CD8-positive, alpha-beta memory T cell (primary cell): ENCODE measurements at regions not wholly inside any gene's neighbourhood (a gene's known extent, or its start where the extent isn't known, plus 50 kb on each side); places are given as distances from the start of the nearest gene placed in this dataset.

Experiments used
- CTCF ChIA-PET: fragments of 350-600 bp; sonication (Branson Sonifier 250); formaldehyde crosslinking; loops from one replicate; lab custom pipeline; 2021; ENCODE audit warnings: antibody characterized with exemption; lab: Charles Lee
- POLR2A ChIA-PET: fragments of 350-600 bp; sonication (Branson Sonifier 250); formaldehyde crosslinking; loops from one replicate; lab custom pipeline; 2021; ENCODE audit warnings: antibody characterized with exemption; lab: Charles Lee
- DNase-seq, 5 donors: peaks; one replicate each; pipeline versions ENCODE4 v3.0.0 to v3.0.0-alpha.2; 2020 to 2022; ENCODE audit warnings: mixed read lengths in 1 of 5
- H3K27ac ChIP-seq: one replicate; pipeline ENCODE4 v1.7.0; 2013; ENCODE audit warnings: low read depth, mild to moderate bottlenecking, low read length, moderate library complexity
- H3K27me3 ChIP-seq: 2 replicates; pipeline ENCODE4 v1.7.0; 2013; ENCODE audit warnings: low read length, mild to moderate bottlenecking; ENCODE audit not compliant: insufficient read depth, poor library complexity, severe bottlenecking
- H3K36me3 ChIP-seq: 2 replicates; pipeline ENCODE4 v1.7.0; 2013; ENCODE audit warnings: mild to moderate bottlenecking, low read length, moderate library complexity; ENCODE audit not compliant: insufficient read depth
- H3K4me1 ChIP-seq: 2 replicates; pipeline ENCODE4 v1.7.0; 2013; ENCODE audit warnings: mild to moderate bottlenecking, low read length, moderate library complexity; ENCODE audit not compliant: insufficient read depth
- H3K4me3 ChIP-seq: 2 replicates; pipeline ENCODE4 v1.7.0; 2013; ENCODE audit warnings: mild to moderate bottlenecking, low read length
- H3K9me3 ChIP-seq: 2 replicates; pipeline ENCODE4 v1.7.0; 2013; ENCODE audit warnings: mild to moderate bottlenecking, low read length
- H3K27ac Mint-ChIP-seq, 8 donors: one replicate each; pipeline ENCODE4 v1.8.0; 2020 to 2021; ENCODE audit warnings: mixed read lengths in 8 of 8, mild to moderate bottlenecking in 6 of 8, inconsistent platforms in 3 of 8, moderate library complexity in 3 of 8
- H3K27me3 Mint-ChIP-seq, 2 donors: one replicate each; pipeline ENCODE4 v1.8.0; 2020 to 2021; ENCODE audit warnings: mixed read lengths in 2 of 2, mild to moderate bottlenecking in 1 of 2, moderate library complexity in 1 of 2
- H3K36me3 Mint-ChIP-seq, 3 donors: one replicate each; pipeline ENCODE4 v1.8.0; 2020 to 2021; ENCODE audit warnings: mixed read lengths in 3 of 3, inconsistent platforms in 1 of 3, mild to moderate bottlenecking in 1 of 3
- H3K4me1 Mint-ChIP-seq, 3 donors: one replicate each; pipeline ENCODE4 v1.8.0; 2020 to 2021; ENCODE audit warnings: mixed read lengths in 3 of 3, inconsistent platforms in 1 of 3, mild to moderate bottlenecking in 1 of 3
- H3K4me3 Mint-ChIP-seq, 7 donors: one replicate each; pipeline ENCODE4 v1.8.0; 2020 to 2021; ENCODE audit warnings: mixed read lengths in 7 of 7, mild to moderate bottlenecking in 6 of 7, moderate library complexity in 4 of 7, inconsistent platforms in 2 of 7
- H3K9me3 Mint-ChIP-seq, 5 donors: one replicate each; pipeline ENCODE4 v1.8.0; 2020 to 2022; ENCODE audit warnings: mixed read lengths in 5 of 5, mild to moderate bottlenecking in 3 of 5, moderate library complexity in 2 of 5, inconsistent platforms in 1 of 5

DNA sequence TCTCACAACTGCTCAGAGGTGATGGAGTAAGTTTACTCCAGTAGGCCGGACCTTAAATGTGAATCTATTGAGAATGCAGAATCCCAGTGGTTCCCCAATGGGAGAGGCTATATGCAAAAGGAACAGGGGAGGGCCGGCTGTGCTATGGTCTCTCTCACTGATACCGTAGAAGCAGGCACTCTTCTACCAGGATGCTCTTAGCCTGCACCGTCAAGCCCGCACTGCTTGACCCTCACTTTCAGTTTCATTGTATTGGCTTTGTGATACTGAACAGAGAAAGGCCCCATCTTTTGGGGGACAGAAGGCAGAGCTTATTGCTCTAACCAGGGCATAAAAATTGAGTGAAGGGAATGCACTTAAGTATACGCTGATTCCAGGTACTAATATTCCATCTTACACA, 615.0 kb upstream of the RGMB start:
- Histone ChIP-seq H3K27me3 (no peaks in the 10 kb centered on the region), H3K4me3 (no peak overlapping the region), H3K36me3 (no peaks in the 10 kb centered on the region), H3K27ac (no peak overlapping the region), H3K4me1 (no peaks in the 10 kb centered on the region), H3K9me3 (no peaks in the 10 kb centered on the region)
- Mint-ChIP-seq H3K36me3 (no peaks in the 10 kb centered on the region), H3K4me3 (no peak overlapping the region), H3K27me3 (no peaks in the 10 kb centered on the region), H3K27ac (no peak overlapping the region), H3K4me1 (no peaks in the 10 kb centered on the region), H3K9me3 (peaks cover 0 to 2% (median 0%) of the 10 kb centered on the region in 5 donors)
- DNase-seq, result no peak
- POLR2A ChIA-PET, result no interaction called here
- CTCF ChIA-PET, result no interaction called here

DNA sequence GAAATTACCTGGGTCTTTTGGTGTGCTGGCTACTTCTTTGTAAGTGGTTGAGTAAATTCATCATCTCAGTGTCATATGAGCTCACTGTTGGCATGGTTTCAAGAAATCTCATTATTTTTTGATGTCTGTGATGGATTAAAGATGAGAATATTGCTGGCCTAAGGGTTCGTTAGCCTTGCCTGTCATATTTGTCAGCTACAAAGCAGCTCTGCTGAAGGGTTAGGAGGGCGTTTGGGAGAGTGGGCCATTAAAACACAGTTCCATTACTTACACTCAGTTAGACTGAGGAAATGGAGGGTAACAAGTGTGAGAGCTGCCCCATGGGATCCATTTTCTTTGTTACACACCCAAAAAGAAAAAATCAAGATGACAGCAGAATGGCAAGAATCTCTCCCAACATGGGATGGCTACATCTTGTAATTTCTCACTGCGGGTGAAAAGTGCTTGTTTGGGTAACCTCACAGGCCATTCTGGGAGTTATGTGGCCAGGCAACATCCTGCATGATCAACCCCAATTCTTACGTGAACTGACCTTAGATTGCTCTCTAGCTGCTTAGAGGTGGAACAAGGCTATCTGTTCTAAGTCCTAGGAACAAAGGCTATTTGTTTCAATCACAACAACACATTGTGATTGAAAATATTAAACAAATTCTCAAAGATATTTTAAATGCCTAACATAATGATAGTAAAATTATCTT, 609.5 kb upstream of the RGMB start:
- H3K36me3 Mint-ChIP-seq, result no peaks in the 10 kb centered on the region
- no peak for DNase-seq
- ChIA-PET CTCF (no interaction called here), POLR2A (no interaction called here)
- no peaks in the 10 kb centered on the region for H3K4me1 Mint-ChIP-seq
- Histone ChIP-seq H3K4me1 (no peaks in the 10 kb centered on the region), H3K36me3 (no peaks in the 10 kb centered on the region), H3K4me3 (no peak overlapping the region), H3K27ac (no peak overlapping the region), H3K27me3 (no peaks in the 10 kb centered on the region), H3K9me3 (no peaks in the 10 kb centered on the region)
- H3K27me3 Mint-ChIP-seq, result peaks cover 0 to 2% of the 10 kb centered on the region in 2 donors
- H3K9me3 Mint-ChIP-seq, result peaks cover 0 to 3% (median 0%) of the 10 kb centered on the region in 5 donors
- H3K27ac Mint-ChIP-seq, result no peak overlapping the region
- no peak overlapping the region for H3K4me3 Mint-ChIP-seq

DNA sequence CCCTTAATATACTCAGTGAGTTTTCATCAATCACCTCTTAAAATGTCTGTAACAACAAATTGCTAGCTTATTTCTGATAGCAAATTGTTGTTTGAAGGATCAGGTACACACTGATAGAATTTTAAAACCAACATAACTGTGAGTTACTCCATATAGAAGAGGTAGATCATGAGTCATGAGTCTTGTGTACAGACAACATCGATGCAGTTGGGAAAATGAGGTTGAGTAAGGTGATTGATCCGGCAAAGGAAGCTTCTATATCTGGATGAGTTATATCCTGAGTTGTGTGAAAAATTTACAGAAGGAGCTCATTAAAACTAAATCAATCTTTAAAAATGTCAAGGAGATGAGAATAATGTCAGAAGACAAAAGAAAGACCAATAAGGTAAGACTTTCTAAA, 604.6 kb upstream of the RGMB start:
- H3K4me1 ChIP-seq, result no peaks in the 10 kb centered on the region
- DNase-seq, result no peak
- no peaks in the 10 kb centered on the region for H3K27me3 ChIP-seq
- H3K27ac Mint-ChIP-seq, result no peak overlapping the region
- no peaks in the 10 kb centered on the region for H3K36me3 ChIP-seq
- CTCF ChIA-PET, result no interaction called here
- peaks cover 0 to 2% of the 10 kb centered on the region in 2 donors for H3K27me3 Mint-ChIP-seq
- H3K36me3 Mint-ChIP-seq, result no peaks in the 10 kb centered on the region
- H3K4me3 ChIP-seq, result no peak overlapping the region
- peaks cover 0 to 3% (median 0%) of the 10 kb centered on the region in 5 donors for H3K9me3 Mint-ChIP-seq
- H3K27ac ChIP-seq, result no peak overlapping the region
- H3K9me3 ChIP-seq, result no peaks in the 10 kb centered on the region
- H3K4me1 Mint-ChIP-seq, result no peaks in the 10 kb centered on the region
- POLR2A ChIA-PET, result no interaction called here
- H3K4me3 Mint-ChIP-seq, result no peak overlapping the region

DNA sequence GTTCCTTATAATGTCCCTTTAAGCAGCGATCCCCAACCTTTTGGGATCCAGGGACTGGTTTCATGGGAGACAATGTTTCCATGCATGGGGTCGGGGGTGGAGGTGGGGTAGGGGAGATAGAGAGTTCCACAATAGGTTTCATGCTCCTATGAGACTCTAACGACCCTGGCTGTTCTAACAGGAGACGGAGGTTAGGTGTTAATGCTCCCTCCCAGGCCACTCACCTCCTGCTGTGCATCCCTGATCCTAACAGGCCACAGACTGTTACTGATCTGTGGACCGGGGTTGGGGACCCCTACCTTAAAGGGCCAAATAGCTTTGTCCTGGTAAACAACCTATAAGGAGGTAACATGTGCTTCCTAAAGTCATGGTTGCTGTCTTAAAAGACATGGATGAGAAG, 602.5 kb upstream of the RGMB start:
- Histone ChIP-seq H3K27ac (no peak overlapping the region), H3K36me3 (no peaks in the 10 kb centered on the region), H3K4me1 (no peaks in the 10 kb centered on the region), H3K4me3 (no peak overlapping the region), H3K27me3 (no peaks in the 10 kb centered on the region), H3K9me3 (no peaks in the 10 kb centered on the region)
- Mint-ChIP-seq H3K9me3 (peaks cover 0 to 3% (median 0%) of the 10 kb centered on the region in 5 donors), H3K4me3 (no peak overlapping the region), H3K4me1 (no peaks in the 10 kb centered on the region), H3K36me3 (no peaks in the 10 kb centered on the region), H3K27me3 (no peaks in the 10 kb centered on the region), H3K27ac (no peak overlapping the region)
- no peak for DNase-seq
- POLR2A ChIA-PET, result no interaction called here
- CTCF ChIA-PET, result no interaction called here

DNA sequence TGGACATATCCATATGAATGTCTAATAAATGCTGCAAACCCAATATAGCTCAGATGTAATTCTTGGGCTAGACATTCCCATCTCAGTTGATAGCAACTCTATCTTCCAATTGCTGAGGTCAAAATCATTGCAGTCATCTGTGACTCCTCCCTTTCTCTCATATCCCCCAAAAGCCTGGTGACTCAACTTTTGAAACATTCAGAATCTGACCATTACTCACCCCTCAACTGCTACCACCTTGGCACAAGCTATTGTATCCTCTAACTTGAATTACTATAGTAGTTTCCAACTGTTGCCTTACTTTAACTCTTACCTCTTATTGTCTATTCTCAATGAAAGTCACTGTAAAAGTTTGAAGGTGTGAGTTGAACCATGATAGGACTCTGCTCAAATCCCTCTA, 600.1 kb upstream of the RGMB start:
- Mint-ChIP-seq H3K27me3 (no peaks in the 10 kb centered on the region), H3K36me3 (no peaks in the 10 kb centered on the region), H3K4me3 (no peak overlapping the region), H3K27ac (no peak overlapping the region), H3K4me1 (no peaks in the 10 kb centered on the region), H3K9me3 (peaks cover 0 to 4% (median 0%) of the 10 kb centered on the region in 5 donors)
- CTCF ChIA-PET, result no interaction called here
- Histone ChIP-seq H3K4me3 (no peak overlapping the region), H3K4me1 (no peaks in the 10 kb centered on the region), H3K9me3 (no peaks in the 10 kb centered on the region), H3K27ac (no peak overlapping the region), H3K27me3 (no peaks in the 10 kb centered on the region), H3K36me3 (no peaks in the 10 kb centered on the region)
- DNase-seq, result no peak
- POLR2A ChIA-PET, result no interaction called here

DNA sequence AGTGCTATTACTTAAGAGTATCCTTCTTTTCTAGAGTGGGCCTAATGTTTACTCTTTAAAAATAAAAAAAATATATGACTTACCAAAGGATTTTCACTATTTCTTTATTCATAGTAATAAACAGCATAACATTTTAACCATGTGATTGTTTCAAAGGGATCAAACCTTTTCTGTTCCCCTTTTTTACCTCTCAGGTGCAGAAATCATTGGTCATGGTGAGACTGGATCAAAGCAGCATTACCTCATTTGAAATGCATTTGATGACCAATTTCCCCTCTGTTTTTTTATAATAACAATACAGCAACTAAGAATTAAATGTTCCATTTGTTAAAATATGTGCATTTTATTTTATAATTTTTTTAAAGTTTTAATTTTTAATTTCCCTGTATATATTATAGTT, 598.0 kb upstream of the RGMB start:
- Mint-ChIP-seq H3K27me3 (no peaks in the 10 kb centered on the region), H3K4me3 (no peak overlapping the region), H3K36me3 (no peaks in the 10 kb centered on the region), H3K27ac (no peak overlapping the region), H3K9me3 (peaks cover 0 to 7% (median 0%) of the 10 kb centered on the region in 5 donors), H3K4me1 (no peaks in the 10 kb centered on the region)
- H3K4me3 ChIP-seq, result no peak overlapping the region
- ChIA-PET CTCF (no interaction called here), POLR2A (no interaction called here)
- no peak for DNase-seq
- no peaks in the 10 kb centered on the region for H3K9me3 ChIP-seq
- H3K4me1 ChIP-seq, result no peaks in the 10 kb centered on the region
- H3K27ac ChIP-seq, result no peak overlapping the region
- no peaks in the 10 kb centered on the region for H3K36me3 ChIP-seq
- no peaks in the 10 kb centered on the region for H3K27me3 ChIP-seq

DNA sequence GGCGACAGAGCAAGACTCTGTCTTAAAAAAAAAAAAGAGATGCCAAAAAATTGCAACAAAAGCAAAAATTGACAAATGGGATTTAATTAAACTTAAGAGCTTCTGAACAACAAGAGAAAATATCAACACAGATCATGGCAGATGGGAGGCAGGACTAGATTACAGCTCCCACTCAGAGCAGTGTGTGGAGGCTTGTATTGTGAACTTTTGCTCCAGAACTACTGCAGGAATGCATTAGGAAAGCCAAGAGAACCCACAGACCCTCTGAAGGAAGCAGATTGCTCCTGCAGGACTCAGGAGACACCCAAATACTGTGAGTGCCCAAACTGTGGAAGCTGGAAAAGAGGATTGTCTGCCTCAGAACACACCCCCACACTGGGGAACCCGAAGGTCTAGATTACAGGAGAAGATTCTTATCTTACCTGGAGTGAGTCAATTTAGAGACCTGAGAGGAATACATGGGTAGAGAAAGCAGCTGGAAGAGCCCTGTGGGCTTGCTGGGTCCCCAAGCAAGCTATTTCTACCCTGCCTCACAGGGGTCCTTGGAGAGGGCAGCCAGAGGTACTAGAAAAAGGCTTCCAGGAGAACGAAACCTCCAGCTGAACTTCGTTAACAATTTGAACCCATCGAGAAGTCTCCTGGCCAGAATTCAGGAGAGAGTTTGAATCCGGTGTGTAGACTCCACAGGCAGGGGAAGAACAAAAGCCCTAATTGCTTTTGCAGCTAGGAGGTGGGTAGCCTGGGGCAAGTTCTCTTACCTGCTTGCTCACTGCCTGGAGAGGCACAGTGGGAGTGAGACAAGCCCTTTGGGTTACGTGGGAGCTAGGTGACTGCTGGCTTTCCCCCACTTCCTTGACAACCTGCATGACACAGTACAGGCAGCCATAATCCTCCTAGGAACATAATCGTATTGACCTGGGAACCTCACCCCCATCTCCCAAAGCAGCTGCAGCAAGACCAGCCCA, 593.4 kb upstream of the RGMB start:
- no peak for DNase-seq
- no peaks in the 10 kb centered on the region for H3K36me3 ChIP-seq
- H3K27me3 ChIP-seq, result no peaks in the 10 kb centered on the region
- no peak overlapping the region for H3K4me3 ChIP-seq
- no peaks in the 10 kb centered on the region for H3K27me3 Mint-ChIP-seq
- H3K9me3 ChIP-seq, result no peaks in the 10 kb centered on the region
- ChIA-PET CTCF (no interaction called here), POLR2A (no interaction called here)
- H3K27ac ChIP-seq, result no peak overlapping the region
- no peaks in the 10 kb centered on the region for H3K4me1 Mint-ChIP-seq
- H3K4me1 ChIP-seq, result no peaks in the 10 kb centered on the region
- no peak overlapping the region for H3K4me3 Mint-ChIP-seq
- H3K9me3 Mint-ChIP-seq, result peaks cover 0 to 11% (median 6%) of the 10 kb centered on the region in 5 donors
- no peaks in the 10 kb centered on the region for H3K36me3 Mint-ChIP-seq
- no peak overlapping the region for H3K27ac Mint-ChIP-seq

DNA sequence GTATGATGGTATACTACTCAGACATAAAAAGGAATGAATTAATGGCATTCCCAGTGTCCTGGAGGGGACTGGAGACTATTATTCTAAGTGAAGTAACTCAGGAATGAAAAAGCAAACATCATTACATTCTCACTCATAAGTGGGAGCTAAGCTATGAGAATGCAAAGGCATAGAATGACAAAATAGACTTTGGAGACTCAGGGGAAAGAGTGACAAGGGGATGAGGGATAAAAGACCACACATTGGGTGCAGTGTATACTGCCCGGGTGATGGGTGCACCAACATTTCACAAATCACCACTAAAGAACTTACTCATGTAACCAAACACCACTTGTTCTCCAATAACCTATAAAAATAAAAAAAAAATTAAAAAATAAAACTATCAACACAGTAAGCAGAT, 587.3 kb upstream of the RGMB start:
- Mint-ChIP-seq H3K36me3 (no peaks in the 10 kb centered on the region), H3K27me3 (no peaks in the 10 kb centered on the region), H3K4me3 (no peak overlapping the region), H3K9me3 (peaks cover 0 to 5% (median 1%) of the 10 kb centered on the region in 5 donors), H3K27ac (no peak overlapping the region), H3K4me1 (no peaks in the 10 kb centered on the region)
- POLR2A ChIA-PET, result no interaction called here
- no peak for DNase-seq
- CTCF ChIA-PET, result no interaction called here
- no peaks in the 10 kb centered on the region for H3K36me3 ChIP-seq
- no peak overlapping the region for H3K27ac ChIP-seq
- no peaks in the 10 kb centered on the region for H3K4me1 ChIP-seq
- no peaks in the 10 kb centered on the region for H3K27me3 ChIP-seq
- no peak overlapping the region for H3K4me3 ChIP-seq
- H3K9me3 ChIP-seq, result no peaks in the 10 kb centered on the region
